ENCODE measurements at regions not wholly inside any gene's neighbourhood (a gene's known extent, or its start where the extent isn't known, plus 50 kb on each side); places are given as distances from the start of the nearest gene placed in this dataset.

DNA sequence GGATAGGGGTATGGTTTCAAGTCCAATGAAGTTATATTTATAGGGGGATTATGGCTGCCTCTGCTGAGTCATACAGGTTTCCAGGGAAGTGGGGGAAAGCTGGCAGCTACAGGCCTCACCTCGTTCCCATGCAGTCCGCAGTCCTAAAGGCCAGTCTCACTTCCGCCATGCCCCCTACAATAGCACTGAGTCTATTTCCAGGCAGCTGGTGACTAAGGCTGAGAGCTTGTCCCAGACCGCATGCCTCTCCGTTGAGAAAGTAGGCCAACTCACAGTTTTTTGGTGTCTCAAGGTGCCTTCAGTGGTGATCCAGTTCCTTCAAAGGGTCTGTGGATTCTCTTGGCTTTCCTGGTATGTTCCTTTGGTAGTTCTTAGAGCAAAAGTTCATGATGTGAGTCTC, 203.9 kb upstream of the GLI3 start:
- Mint-ChIP-seq H3K4me1 (no peaks in the 10 kb centered on the region), H3K27ac (no peak overlapping the region), H3K4me3 (no peak overlapping the region), H3K36me3 (no peaks in the 10 kb centered on the region), H3K27me3 (no peaks in the 10 kb centered on the region), H3K9me3 (peaks cover 31% of the 10 kb centered on the region)
- ATAC-seq: no peak

DNA sequence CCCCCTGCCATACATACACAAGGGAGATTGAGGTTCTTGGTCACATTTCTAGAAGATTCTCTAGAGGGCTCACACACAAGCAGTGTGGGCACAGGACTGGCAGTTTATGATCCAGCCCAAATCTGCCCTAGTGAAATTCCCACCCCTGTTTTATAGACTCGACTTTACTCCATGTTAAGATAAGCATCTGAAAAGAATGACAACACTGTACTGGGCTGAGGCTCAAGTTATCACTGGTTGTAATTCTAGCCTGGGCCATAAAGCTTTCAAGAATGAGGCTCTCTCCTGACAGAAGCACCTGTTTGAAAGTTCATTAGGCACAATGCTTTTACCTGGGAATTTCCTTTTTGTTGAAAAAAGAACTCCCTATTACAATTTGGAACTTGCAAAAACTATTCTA, 195.6 kb upstream of the GLI3 start:
- no peak for ATAC-seq
- Mint-ChIP-seq H3K4me1 (no peaks in the 10 kb centered on the region), H3K36me3 (no peaks in the 10 kb centered on the region), H3K27me3 (no peaks in the 10 kb centered on the region), H3K4me3 (no peak overlapping the region), H3K27ac (no peak overlapping the region), H3K9me3 (peaks cover 16% of the 10 kb centered on the region)

DNA sequence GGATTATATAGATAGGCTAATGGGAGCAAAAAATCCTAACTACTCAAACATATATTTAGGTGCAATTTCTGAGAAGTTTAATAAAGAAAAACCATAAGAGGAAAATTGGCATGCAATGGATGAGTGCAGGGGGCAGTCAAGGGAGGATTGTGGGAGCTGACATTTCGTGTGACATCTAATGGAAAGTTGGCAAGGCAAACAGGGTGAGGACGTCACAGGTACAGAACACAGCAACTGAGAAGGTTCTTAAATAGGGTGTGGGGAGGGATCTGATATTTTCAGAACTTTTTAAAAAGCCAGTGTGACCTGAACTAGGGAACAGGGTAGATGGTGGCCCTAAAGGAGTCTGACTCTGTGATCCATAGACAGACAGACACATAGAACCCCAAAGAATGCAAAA, 194.9 kb upstream of the GLI3 start:
- Mint-ChIP-seq H3K36me3 (no peaks in the 10 kb centered on the region), H3K4me3 (no peak overlapping the region), H3K27me3 (no peaks in the 10 kb centered on the region), H3K9me3 (peaks cover 16% of the 10 kb centered on the region), H3K27ac (no peak overlapping the region), H3K4me1 (no peaks in the 10 kb centered on the region)
- no peak for ATAC-seq

DNA sequence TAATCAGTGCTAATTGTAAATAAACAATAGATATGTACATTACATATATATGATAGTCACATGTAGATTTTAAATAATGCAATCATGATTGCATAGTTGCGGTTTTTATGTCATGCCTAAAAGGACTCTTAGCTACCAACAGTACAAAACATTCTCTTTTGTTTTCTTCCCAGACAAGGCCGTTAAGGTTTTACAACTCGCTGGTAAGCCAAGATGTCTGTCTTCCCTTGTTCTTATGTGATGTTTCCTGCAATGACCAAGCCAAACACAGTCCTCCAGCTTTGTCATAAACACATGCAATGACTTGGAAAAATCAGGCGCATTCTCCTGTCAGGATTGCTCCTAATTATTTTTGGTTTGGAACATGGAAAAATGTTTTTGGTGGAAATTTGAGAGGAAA, 192.3 kb upstream of the GLI3 start:
- no peak overlapping the region for H3K27ac Mint-ChIP-seq
- no peak for ATAC-seq
- H3K36me3 Mint-ChIP-seq: no peaks in the 10 kb centered on the region
- H3K9me3 Mint-ChIP-seq: no peaks in the 10 kb centered on the region
- H3K27me3 Mint-ChIP-seq: no peaks in the 10 kb centered on the region
- H3K4me3 Mint-ChIP-seq: no peak overlapping the region
- no peaks in the 10 kb centered on the region for H3K4me1 Mint-ChIP-seq

DNA sequence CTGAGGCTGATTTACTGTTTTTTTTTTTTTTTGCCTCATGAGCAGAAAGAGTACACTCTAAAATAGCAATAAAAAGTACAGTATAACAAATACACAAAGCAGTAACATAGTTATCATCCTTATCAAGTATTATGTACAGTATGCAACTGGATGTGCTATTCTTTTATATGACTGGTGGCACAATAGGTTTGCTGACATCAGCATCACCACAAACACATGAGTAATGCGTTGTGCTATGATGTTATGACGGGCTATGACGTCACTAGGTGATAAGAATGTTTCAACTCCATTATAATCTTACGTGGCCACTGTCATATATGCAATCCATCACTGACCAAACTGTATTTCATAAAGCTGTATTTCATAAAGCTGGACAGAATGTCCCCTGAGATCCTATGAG, 189.2 kb upstream of the GLI3 start:
- no peaks in the 10 kb centered on the region for H3K9me3 Mint-ChIP-seq
- no peak overlapping the region for H3K27ac Mint-ChIP-seq
- H3K36me3 Mint-ChIP-seq: no peaks in the 10 kb centered on the region
- no peaks in the 10 kb centered on the region for H3K27me3 Mint-ChIP-seq
- no peaks in the 10 kb centered on the region for H3K4me1 Mint-ChIP-seq
- no peak for ATAC-seq
- no peak overlapping the region for H3K4me3 Mint-ChIP-seq

DNA sequence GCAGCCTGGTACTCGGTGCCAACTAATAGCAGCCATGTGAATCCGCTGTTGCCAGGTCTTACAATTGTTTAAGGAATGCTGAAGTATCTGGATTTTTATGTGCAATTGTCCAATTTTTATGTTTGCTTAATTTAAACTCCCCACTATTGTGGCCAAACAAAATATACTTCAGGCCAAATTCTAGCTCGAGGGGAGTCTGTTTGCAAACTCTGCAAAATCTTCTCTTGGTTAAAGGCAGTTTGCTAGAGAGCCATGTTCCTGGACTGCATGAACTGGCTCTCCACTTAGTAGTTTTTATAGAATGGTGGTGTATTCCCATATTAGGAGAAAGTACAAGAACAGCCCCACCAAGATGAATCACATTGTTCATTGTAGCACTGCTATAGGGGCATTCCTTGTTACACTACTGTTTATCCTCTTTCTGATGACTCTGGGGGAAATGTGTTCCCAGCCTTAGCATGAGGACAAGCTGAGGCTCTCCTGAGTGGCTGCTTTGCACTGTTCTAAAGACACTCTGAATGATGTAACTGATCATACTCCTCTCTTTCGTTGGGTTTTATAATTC, 178.0 kb upstream of the GLI3 start:
- no peak overlapping the region for H3K4me3 Mint-ChIP-seq
- H3K27me3 Mint-ChIP-seq: no peaks in the 10 kb centered on the region
- no peaks in the 10 kb centered on the region for H3K4me1 Mint-ChIP-seq
- H3K27ac Mint-ChIP-seq: no peak overlapping the region
- no peaks in the 10 kb centered on the region for H3K36me3 Mint-ChIP-seq
- H3K9me3 Mint-ChIP-seq: no peaks in the 10 kb centered on the region
- no peak for ATAC-seq

DNA sequence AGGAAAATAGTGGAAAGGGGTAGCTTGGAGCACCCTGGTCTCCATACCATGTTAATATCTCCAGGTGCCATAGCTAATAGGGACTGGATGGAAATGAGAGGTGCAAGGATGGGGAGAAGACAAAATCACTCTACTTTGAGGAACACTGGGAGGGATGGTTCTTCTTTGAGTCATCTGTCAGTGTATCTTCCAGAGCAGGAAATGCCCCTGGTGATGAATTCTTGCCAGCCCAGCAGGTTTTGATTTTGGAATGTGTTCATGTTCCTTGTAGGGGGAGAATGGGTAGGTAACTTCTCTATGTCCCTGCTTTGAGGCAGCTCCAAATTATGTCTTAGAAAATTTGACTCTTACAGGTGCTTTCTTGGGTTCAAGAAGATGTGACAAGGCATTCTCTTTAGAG, 177.0 kb upstream of the GLI3 start:
- H3K27me3 Mint-ChIP-seq: no peaks in the 10 kb centered on the region
- no peaks in the 10 kb centered on the region for H3K4me1 Mint-ChIP-seq
- H3K9me3 Mint-ChIP-seq: no peaks in the 10 kb centered on the region
- H3K4me3 Mint-ChIP-seq: no peak overlapping the region
- no peak for ATAC-seq
- no peak overlapping the region for H3K27ac Mint-ChIP-seq
- H3K36me3 Mint-ChIP-seq: no peaks in the 10 kb centered on the region

DNA sequence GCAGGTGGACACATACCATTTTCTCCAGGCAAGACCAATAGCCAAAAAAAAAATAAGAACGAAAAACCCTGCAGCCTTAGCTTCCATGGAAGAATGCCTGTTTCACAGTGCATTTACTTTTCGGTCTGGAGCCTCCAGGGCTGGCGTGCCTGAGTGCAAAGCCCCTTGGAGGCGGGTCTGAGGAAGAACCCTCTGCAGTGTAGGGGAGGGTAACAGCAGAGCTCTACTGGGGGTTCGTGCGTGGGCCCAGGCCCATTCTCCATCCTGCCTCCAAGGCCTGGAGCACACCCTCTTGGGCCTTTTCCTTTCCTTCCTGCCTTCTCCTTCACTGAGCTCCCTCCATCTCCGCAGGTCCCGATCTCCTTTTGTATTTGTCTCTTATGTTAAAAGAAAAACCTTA, 172.3 kb upstream of the GLI3 start:
- Mint-ChIP-seq H3K36me3 (no peaks in the 10 kb centered on the region), H3K27me3 (no peaks in the 10 kb centered on the region), H3K27ac (no peak overlapping the region), H3K9me3 (no peaks in the 10 kb centered on the region), H3K4me3 (no peak overlapping the region), H3K4me1 (no peaks in the 10 kb centered on the region)
- ATAC-seq: no peak

DNA sequence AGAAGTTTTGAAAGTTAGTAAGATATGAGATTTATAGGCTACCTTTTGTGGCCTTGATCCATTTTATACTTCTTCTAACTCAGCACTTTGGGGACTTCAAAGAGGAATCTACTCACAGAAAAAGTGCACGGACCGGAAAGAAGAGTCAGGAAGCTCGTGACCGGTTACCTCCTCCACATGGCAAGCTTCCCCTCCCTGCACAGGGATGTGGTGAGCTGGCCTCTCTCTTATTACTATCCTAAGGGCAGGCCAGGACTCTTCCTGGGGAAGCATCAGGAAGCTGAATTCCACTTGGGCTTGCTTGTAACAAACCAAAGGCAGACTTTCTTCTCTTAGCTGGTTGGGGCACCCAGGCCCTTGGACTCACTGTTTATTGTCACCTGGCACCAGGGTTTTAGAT, 170.8 kb upstream of the GLI3 start:
- H3K4me1 Mint-ChIP-seq: no peaks in the 10 kb centered on the region
- no peak for ATAC-seq
- H3K27ac Mint-ChIP-seq: no peak overlapping the region
- no peaks in the 10 kb centered on the region for H3K9me3 Mint-ChIP-seq
- no peak overlapping the region for H3K4me3 Mint-ChIP-seq
- no peaks in the 10 kb centered on the region for H3K36me3 Mint-ChIP-seq
- no peaks in the 10 kb centered on the region for H3K27me3 Mint-ChIP-seq

DNA sequence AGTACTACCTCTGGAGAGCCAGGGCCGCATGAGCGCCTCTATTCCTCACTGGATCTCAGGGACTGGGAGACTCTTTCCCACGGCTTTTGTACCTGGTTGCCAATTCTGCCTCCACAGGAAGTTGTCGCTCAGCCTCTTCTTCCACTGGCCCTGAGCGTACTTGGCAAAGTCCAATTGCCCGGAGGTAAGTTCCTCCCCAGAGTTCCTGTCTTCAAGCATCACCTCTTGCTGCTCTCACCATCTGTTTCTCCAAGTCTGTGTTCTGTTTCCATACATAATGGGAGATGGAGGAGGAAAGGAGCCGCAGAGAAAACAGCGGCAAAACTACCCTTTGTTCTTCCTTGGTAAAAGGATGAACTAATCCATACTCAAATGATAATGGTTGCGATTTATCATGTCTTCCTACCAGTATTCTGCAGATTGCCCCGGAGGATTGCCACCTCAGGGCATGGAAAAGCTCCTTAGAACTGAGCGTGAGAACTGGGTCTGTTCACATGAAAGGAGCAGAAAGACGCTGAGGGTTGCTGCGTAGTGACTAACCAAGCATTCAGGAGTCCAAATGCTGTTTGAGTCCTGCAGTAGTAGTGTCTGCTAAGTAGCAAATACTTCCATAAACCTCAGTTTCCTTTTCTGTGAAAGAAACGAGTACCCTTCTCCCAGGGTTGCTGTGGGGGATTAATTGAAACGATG, 170.2 kb upstream of the GLI3 start:
- H3K4me1 Mint-ChIP-seq: no peaks in the 10 kb centered on the region
- H3K9me3 Mint-ChIP-seq: no peaks in the 10 kb centered on the region
- H3K4me3 Mint-ChIP-seq: no peak overlapping the region
- H3K27ac Mint-ChIP-seq: no peak overlapping the region
- ATAC-seq: no peak
- H3K27me3 Mint-ChIP-seq: no peaks in the 10 kb centered on the region
- H3K36me3 Mint-ChIP-seq: no peaks in the 10 kb centered on the region

DNA sequence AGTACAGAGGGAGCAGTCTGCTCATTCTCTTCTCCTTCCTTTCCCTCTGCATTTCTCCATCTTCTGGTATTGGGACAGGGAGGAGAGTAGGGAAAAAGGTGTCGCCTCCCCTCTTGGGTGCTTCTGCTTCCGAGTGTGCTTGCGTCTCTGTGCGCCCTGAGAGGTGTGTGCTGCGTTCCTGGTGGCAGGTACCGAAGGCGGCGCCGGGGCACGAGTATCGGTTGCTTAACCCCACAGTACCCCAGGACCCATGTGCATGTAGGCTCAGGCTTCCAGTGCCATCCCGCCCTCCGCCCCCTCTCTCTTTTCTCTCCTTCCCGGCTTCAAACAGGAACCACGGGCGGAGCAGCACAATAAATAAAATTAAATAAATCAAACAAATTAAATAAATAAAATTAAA, 169.3 kb upstream of the GLI3 start:
- H3K27ac Mint-ChIP-seq: no peak overlapping the region
- no peak for ATAC-seq
- H3K9me3 Mint-ChIP-seq: no peaks in the 10 kb centered on the region
- H3K27me3 Mint-ChIP-seq: no peaks in the 10 kb centered on the region
- no peaks in the 10 kb centered on the region for H3K36me3 Mint-ChIP-seq
- H3K4me3 Mint-ChIP-seq: no peak overlapping the region
- no peaks in the 10 kb centered on the region for H3K4me1 Mint-ChIP-seq

DNA sequence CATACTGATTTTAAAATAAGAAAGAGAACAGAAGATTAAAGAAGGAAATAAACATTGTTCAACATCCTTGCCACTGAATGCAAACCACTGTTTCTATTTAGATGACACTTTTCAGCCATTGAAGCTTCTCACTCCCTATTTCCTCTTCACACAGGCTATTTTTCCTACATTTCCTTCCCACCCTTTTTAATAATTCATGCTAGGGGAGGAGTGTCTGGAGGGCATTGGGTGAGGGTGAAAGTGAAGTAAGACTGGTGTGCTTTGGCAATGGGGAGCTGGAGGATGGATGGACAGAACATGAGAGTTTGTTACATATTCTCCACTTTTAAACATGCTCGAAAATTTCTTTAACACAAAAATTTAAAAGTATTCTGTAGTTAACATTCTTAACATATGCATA, 168.8 kb upstream of the GLI3 start:
- H3K36me3 Mint-ChIP-seq: no peaks in the 10 kb centered on the region
- no peaks in the 10 kb centered on the region for H3K9me3 Mint-ChIP-seq
- no peak overlapping the region for H3K27ac Mint-ChIP-seq
- no peaks in the 10 kb centered on the region for H3K4me1 Mint-ChIP-seq
- H3K27me3 Mint-ChIP-seq: no peaks in the 10 kb centered on the region
- ATAC-seq: no peak
- no peak overlapping the region for H3K4me3 Mint-ChIP-seq

DNA sequence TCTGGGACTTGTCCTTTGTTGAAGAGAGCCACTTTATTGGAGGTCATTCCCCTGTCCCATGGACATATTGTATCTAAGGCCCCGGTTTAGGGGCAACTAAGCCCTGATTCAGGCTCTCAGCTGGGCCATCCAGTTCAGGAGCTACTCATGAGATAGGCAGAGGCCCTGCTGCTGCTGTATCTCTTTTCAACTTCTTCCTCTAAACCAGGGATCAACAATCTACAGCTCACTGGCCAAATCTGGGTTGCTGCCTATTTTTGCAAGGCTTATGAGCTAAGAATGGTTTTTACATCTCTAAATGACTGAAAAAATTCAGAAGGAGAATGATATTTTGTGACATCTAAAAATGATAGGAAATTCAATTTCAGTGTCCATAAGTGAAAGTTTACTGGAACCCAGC, 166.8 kb upstream of the GLI3 start:
- no peak for ATAC-seq
- H3K27me3 Mint-ChIP-seq: no peaks in the 10 kb centered on the region
- H3K27ac Mint-ChIP-seq: no peak overlapping the region
- H3K9me3 Mint-ChIP-seq: no peaks in the 10 kb centered on the region
- H3K4me1 Mint-ChIP-seq: no peaks in the 10 kb centered on the region
- H3K4me3 Mint-ChIP-seq: no peak overlapping the region
- no peaks in the 10 kb centered on the region for H3K36me3 Mint-ChIP-seq

DNA sequence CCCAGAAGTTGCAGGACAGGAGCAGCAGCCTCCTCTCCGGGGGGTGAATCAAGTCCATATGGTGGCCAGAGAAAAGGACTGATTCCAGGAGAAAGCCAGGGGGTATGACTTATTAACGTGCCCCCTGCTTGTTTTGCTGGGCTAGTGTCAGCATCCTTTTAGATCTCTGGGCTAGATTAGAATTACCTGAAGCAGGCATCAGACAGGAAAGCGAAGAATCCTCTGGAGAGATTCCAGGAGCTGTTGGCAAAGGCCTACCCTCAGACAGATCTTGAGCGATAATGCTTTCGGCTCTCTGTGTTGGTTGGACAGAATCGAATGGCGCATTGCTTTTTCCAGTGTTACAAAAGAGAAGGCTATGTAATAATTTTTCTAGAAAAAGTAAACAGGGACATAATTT, 164.0 kb upstream of the GLI3 start:
- no peak overlapping the region for H3K4me3 Mint-ChIP-seq
- ATAC-seq: no peak
- no peaks in the 10 kb centered on the region for H3K27me3 Mint-ChIP-seq
- no peak overlapping the region for H3K27ac Mint-ChIP-seq
- H3K4me1 Mint-ChIP-seq: no peaks in the 10 kb centered on the region
- H3K36me3 Mint-ChIP-seq: no peaks in the 10 kb centered on the region
- H3K9me3 Mint-ChIP-seq: no peaks in the 10 kb centered on the region

DNA sequence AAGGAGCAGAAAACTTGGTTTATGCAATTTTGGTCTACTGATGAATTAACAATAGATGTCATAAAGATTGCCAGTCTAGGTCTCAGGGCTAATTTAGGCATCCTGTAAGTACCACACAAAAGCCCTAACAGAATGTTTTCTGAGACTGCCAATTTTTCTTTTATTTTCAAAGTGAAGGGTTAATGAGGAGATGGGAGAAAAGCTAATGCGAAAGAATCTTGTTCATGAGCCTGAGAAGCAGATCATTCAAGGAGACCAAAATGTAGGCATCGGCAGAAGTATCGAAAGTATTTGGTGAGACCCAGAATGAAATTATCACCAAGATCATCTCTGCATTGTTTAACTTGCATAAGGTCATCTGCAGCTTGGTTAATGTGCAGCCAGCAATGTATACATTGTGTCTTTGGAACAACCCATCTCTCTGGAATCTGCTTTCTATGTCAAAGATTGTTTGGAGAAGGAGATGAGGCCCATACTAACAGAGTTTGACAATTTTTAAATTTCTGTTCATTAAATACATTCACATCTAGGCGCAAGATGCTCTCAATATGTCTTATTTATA, 163.3 kb upstream of the GLI3 start:
- Mint-ChIP-seq H3K4me1 (no peaks in the 10 kb centered on the region), H3K27me3 (no peaks in the 10 kb centered on the region), H3K27ac (no peak overlapping the region), H3K9me3 (no peaks in the 10 kb centered on the region), H3K4me3 (no peak overlapping the region), H3K36me3 (no peaks in the 10 kb centered on the region)
- no peak for ATAC-seq

DNA sequence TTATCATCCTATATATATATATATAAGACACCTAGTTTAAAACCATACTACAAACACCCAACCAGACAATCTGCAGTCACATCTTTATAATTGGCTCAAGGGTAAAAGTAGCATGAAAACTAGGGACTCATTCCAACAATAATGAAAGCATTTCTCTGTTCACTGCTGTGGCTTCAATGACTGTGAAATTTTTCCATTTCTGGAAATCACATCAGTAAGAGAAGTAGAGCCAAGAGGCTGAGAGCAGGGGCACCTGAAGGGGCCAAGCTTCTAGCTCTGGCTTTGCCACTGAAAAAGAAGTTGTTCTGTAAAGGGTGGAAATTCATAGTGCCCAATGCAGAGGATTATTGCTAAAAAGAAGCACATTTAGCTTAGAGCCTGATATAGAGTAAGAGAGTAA, 158.6 kb upstream of the GLI3 start:
- H3K27ac Mint-ChIP-seq: no peak overlapping the region
- H3K36me3 Mint-ChIP-seq: no peaks in the 10 kb centered on the region
- H3K27me3 Mint-ChIP-seq: no peaks in the 10 kb centered on the region
- no peak for ATAC-seq
- H3K4me1 Mint-ChIP-seq: no peaks in the 10 kb centered on the region
- no peak overlapping the region for H3K4me3 Mint-ChIP-seq
- H3K9me3 Mint-ChIP-seq: no peaks in the 10 kb centered on the region
